ENCODE measurements at regions not wholly inside any gene's neighbourhood (a gene's known extent, or its start where the extent isn't known, plus 50 kb on each side); places are given as distances from the start of the nearest gene placed in this dataset.

- H3K27ac ChIP-seq (ENCODE audit: extremely low read length, insufficient read depth, low read length) = no peak overlapping the region
- no peak overlapping the region for H3K9ac ChIP-seq (ENCODE audit: insufficient read depth, low read depth, low read length)
- ATAC-seq (no peak), FAIRE-seq (no peak), DNase-seq (ENCODE audit: low spot score) (no peak)
- CTCF ChIA-PET (ENCODE audit: low intra/inter-chr PET ratio, low total read pairs) = no interaction called here
- 31% methylated on average over 6 of the region's 6 CpGs for WGBS (ENCODE audit: low lambda C conversion rate)
- H2AFZ ChIP-seq (ENCODE audit: low read length) = no peak overlapping the region
- H3K4me3 ChIP-seq (replicated peaks in 1 of 3; ENCODE audit: insufficient read depth in 1 of 3, low read depth in 2 of 3, low read length in 3 of 3) = no peak overlapping the region
- H3K79me2 ChIP-seq (ENCODE audit: insufficient read depth, low read length) = no peaks in the 10 kb centered on the region
- no peak overlapping the region for H3K4me2 ChIP-seq (ENCODE audit: low read depth, low read length)
- in situ Hi-C loops (cut with HindIII; ENCODE audit: extremely low pct_ligation_motif_present, low pct_unique_long_range_greater_than_20kb) = no loop called here
- H3K36me3 ChIP-seq (replicated peaks in 1 of 2; ENCODE audit: control insufficient read depth in 1 of 2, insufficient read depth in 2 of 2, low read length in 2 of 2) = no peaks in the 10 kb centered on the region
- intact Hi-C loops (cut with micrococcal nuclease; ENCODE audit: unreplicated experiment) = no loop called here
- BruUV-seq (replicated peaks) = no TSS peak
- H3K9me3 ChIP-seq (ENCODE audit: low read length) = no peaks in the 10 kb centered on the region
- H4K20me1 ChIP-seq (ENCODE audit: insufficient read depth, low read length) = no peaks in the 10 kb centered on the region
- H3K27me3 ChIP-seq (ENCODE audit: control insufficient read depth in 1 of 2, insufficient read depth in 2 of 2, low read length in 2 of 2) = no peaks in the 10 kb centered on the region
- H3K4me1 ChIP-seq (ENCODE audit: insufficient read depth, low read length) = no peaks in the 10 kb centered on the region
- POLR2A ChIA-PET = no interaction called here
- TF ChIP-seq, protein P1, sequence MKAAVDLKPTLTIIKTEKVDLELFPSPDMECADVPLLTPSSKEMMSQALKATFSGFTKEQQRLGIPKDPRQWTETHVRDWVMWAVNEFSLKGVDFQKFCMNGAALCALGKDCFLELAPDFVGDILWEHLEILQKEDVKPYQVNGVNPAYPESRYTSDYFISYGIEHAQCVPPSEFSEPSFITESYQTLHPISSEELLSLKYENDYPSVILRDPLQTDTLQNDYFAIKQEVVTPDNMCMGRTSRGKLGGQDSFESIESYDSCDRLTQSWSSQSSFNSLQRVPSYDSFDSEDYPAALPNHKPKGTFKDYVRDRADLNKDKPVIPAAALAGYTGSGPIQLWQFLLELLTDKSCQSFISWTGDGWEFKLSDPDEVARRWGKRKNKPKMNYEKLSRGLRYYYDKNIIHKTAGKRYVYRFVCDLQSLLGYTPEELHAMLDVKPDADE (CRISPR knock-in tag; IDR thresholded peaks at IDR 0.05) = no peak
- TF ChIP-seq KAT7 (CRISPR knock-in tag; IDR thresholded peaks at IDR 0.05; ENCODE audit: borderline replicate concordance) (no peak), JUN (CRISPR knock-in tag; IDR thresholded peaks at IDR 0.05) (no peak), NCOA5 (CRISPR knock-in tag; IDR thresholded peaks at IDR 0.05) (no peak), TERF1 (CRISPR knock-in tag; IDR thresholded peaks at IDR 0.05) (no peak), AKNA (CRISPR knock-in tag; IDR thresholded peaks at IDR 0.05; ENCODE audit: borderline replicate concordance) (no peak), TCF7 (IDR thresholded peaks at IDR 0.05; ENCODE audit: low read depth) (no peak), TBX2 (CRISPR knock-in tag; IDR thresholded peaks at IDR 0.05; ENCODE audit: borderline replicate concordance) (no peak), STAT6 (CRISPR knock-in tag; IDR thresholded peaks at IDR 0.05; ENCODE audit: borderline replicate concordance) (no peak), ZNF782 (CRISPR knock-in tag; IDR thresholded peaks at IDR 0.05; ENCODE audit: borderline replicate concordance) (no peak), AKAP8 (CRISPR knock-in tag; IDR thresholded peaks at IDR 0.05) (no peak), ZBTB49 (CRISPR knock-in tag; IDR thresholded peaks at IDR 0.05; ENCODE audit: borderline replicate concordance) (no peak)
Measured at GRCh38 chr9:107810461-107810961, 320.9 kb upstream of the KLF4 start.

All from HepG2 (cell line).